ENCODE measurements at regions not wholly inside any gene's neighbourhood (a gene's known extent, or its start where the extent isn't known, plus 50 kb on each side); places are given as distances from the start of the nearest gene placed in this dataset.

DNA sequence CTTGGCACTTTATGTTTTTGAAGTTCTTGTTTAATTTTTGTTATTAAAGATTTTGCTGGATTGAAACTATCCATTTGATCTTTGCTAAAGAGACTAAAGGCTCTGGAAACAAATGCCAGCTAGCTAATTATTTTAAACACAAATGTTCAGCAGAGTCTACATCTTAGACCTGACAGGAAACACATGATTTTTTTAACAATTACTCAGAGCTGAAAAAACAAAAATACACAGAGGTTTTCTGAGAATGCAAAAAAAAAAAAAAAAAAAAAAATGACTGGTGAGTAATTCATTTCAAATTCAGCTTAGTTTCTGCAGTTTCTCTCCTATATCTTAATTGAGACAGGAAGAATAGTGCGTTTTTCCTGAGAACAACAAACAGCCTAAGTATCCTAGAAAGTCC lies 448.0 kb downstream of the TENT5A start:
- Histone ChIP-seq H3K56ac (replicated peaks; ENCODE audit: insufficient read length, low read depth, low read length) (no peak overlapping the region), H2AK5ac (ENCODE audit: low read depth, low read length) (no peak overlapping the region), H3K27me3 (replicated peaks in 1 of 4; ENCODE audit: control insufficient read depth in 3 of 4, extremely low read depth in 1 of 4, insufficient read depth in 3 of 4, low read length in 3 of 4) (no peaks in the 10 kb centered on the region), H3K79me2 (ENCODE audit: control insufficient read depth in 1 of 2, insufficient read depth in 2 of 2, low read length in 2 of 2) (no peaks in the 10 kb centered on the region), H3K4me2 (ENCODE audit: insufficient read depth in 1 of 2, low read depth in 2 of 2, low read length in 2 of 2) (no peak overlapping the region), H2AFZ (ENCODE audit: low read length) (no peak overlapping the region), H2BK20ac (ENCODE audit: low read length) (no peak overlapping the region), H2BK15ac (ENCODE audit: low read length) (no peak overlapping the region), H3K27ac (ENCODE audit: low read depth, low read length) (no peak overlapping the region), H4K20me1 (replicated peaks in 1 of 2; ENCODE audit: control insufficient read depth in 1 of 2, insufficient read depth in 2 of 2, low read length in 2 of 2) (no peaks in the 10 kb centered on the region), H2BK120ac (replicated peaks; ENCODE audit: low read depth, low read length) (no peak overlapping the region), H3K23ac (ENCODE audit: insufficient read length) (no peak overlapping the region), H3K4me1 (replicated peaks in 1 of 4; ENCODE audit: control insufficient read depth in 3 of 4, insufficient read depth in 4 of 4, low read length in 3 of 4) (no peaks in the 10 kb centered on the region), H2BK12ac (ENCODE audit: low read depth, low read length) (no peak overlapping the region), H3K18ac (ENCODE audit: extremely low read depth, low read length) (no peak overlapping the region), H3K9me3 (ENCODE audit: insufficient read depth in 2 of 2, low read depth in 1 of 2, low read length in 1 of 2) (no peaks in the 10 kb centered on the region), H3K23me2 (ENCODE audit: low read depth, low read length) (no peaks in the 10 kb centered on the region), H3K4me3 (ENCODE audit: extremely low read depth in 1 of 4, insufficient read depth in 2 of 4, low read depth in 3 of 4, low read length in 4 of 4) (no peak overlapping the region), H4K91ac (replicated peaks; ENCODE audit: insufficient read length, low read length) (no peak overlapping the region), H3K79me1 (ENCODE audit: low read depth, low read length) (no peaks in the 10 kb centered on the region), H3K9ac (replicated peaks in 1 of 4; ENCODE audit: extremely low read depth in 1 of 4, low read depth in 3 of 4, low read length in 3 of 4) (no peak overlapping the region), H3K14ac (ENCODE audit: insufficient read length) (no peak overlapping the region), H3K4ac (replicated peaks; ENCODE audit: insufficient read length, low read depth, low read length) (no peak overlapping the region), H4K5ac (ENCODE audit: insufficient read length, low read depth, low read length) (no peak overlapping the region), H4K8ac (ENCODE audit: extremely low read depth, insufficient read depth, low read length) (no peak overlapping the region), H2BK5ac (ENCODE audit: low read depth, low read length) (no peak overlapping the region), H3K36me3 (ENCODE audit: control insufficient read depth in 2 of 4, insufficient read depth in 4 of 4, low read length in 3 of 4) (no peaks in the 10 kb centered on the region)
- 77% methylated on average over 1 of the region's 1 CpG; no CpG with 5 or more reads in 1 of the 2 experiments for WGBS, 2 experiments (ENCODE audit: extremely low coverage in 1 of 2, insufficient coverage in 1 of 2, insufficient read length in 1 of 2, insufficient replicate concordance in 2 of 2, low coverage in 1 of 2, low lambda C conversion rate in 2 of 2, missing lambda C conversion rate in 1 of 2)
- CTCF ChIA-PET (ENCODE audit: partially characterized antibody), result interaction anchor here (1.2 kb wide), 1 partner anchor 699 kb away, joined by 3 read pairs; no protein-coding TSS in a partner anchor
- POLR2A ChIA-PET (ENCODE audit: partially characterized antibody), result no interaction called here
- TF ChIP-seq KDM5A (IDR thresholded peaks at IDR 0.05; ENCODE audit: low read length), result no peak
- TF ChIP-seq, protein P1, sequence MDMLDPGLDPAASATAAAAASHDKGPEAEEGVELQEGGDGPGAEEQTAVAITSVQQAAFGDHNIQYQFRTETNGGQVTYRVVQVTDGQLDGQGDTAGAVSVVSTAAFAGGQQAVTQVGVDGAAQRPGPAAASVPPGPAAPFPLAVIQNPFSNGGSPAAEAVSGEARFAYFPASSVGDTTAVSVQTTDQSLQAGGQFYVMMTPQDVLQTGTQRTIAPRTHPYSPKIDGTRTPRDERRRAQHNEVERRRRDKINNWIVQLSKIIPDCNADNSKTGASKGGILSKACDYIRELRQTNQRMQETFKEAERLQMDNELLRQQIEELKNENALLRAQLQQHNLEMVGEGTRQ (IDR thresholded peaks at IDR 0.05; ENCODE audit: low read length), result no peak
- TF ChIP-seq RNF2 (IDR thresholded peaks at IDR 0.05; ENCODE audit: borderline replicate concordance, low read depth, low read length, missing control alignments, poor library complexity, severe bottlenecking), result no peak
- TF ChIP-seq YY1 (IDR thresholded peaks at IDR 0.05; ENCODE audit: low read depth, low read length), result no peak
- DNase-seq (ENCODE audit: low read depth in 1 of 2, low spot score in 2 of 2), result no peak
- FAIRE-seq, result no peak

Data from H1 (cell line).